GM10266 (cell line): ENCODE measurements at regions not wholly inside any gene's neighbourhood (a gene's known extent, or its start where the extent isn't known, plus 50 kb on each side); places are given as distances from the start of the nearest gene placed in this dataset.

ENCODE experiments used
- DNase-seq: peaks from one replicate; pipeline ENCODE4 v3.0.0; 2012; ENCODE audit errors: extremely low spot score
- CTCF ChIP-seq: IDR thresholded peaks from 2 replicates; pipeline ENCODE4 v1.5.1; 2012; ENCODE audit warnings: mild to moderate bottlenecking, low read depth; ENCODE audit not compliant: control insufficient read depth, insufficient read depth; ENCODE audit errors: missing control alignments

DNA sequence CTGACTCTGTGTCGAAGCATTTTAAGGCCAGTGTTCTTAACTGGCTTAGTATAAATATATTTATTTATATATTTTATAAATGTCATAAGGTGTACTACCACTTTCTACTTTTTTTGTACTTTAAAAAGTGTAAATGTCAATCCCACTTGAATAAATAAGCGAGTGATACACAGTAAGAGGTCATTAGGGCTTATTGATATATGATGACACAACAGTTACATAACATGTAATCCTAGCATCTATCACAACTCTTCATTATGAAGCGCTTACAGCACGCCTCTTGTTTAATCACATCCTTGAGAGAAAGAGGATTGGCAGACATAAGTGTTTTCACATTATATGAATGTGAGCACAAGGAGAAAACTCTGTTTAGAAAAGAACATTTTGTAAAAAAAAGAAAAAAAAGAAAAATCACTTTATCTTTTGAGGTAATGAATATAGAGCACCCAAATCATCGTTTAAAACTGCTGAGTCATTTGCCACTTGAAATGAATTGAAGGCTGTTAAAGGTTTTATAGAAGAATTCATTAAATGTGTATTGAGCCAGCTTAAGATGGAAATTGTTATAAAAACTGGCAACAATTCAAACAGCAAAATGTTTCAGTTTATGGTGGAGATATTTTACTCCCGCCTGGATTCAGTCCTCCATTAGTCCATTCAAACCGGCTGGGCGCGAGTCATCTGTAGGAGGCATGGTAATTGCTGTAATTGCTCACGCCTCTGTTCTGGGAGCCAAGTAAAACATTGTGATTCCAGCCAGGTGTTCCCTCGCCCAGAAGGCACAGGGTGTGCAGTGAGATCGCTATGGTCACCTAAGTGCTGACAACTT lies 627.3 kb upstream of the KIRREL3 start:
- TF ChIP-seq CTCF: no peak
- no peak for DNase-seq

DNA sequence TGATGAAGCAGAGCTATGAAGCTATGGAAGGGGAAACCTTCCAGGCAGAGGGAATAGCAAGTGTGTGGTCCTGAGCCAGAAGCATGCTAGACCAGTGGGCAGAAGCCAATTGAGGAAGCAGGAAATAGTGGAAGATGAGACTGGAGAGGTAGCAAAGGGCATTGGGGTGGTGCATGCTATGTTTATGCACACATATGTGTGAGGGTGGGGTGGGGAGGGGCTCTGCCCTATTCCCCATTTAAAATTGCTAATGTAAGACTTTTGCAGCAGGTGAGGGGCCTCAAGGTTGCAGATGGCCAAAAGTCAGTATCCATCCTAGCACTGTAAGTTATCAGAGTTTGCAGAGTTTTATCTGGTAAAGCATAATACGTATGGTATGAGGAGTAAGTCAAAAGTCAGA lies 626.6 kb upstream of the KIRREL3 start:
- no peak for TF ChIP-seq CTCF
- no peak for DNase-seq

DNA sequence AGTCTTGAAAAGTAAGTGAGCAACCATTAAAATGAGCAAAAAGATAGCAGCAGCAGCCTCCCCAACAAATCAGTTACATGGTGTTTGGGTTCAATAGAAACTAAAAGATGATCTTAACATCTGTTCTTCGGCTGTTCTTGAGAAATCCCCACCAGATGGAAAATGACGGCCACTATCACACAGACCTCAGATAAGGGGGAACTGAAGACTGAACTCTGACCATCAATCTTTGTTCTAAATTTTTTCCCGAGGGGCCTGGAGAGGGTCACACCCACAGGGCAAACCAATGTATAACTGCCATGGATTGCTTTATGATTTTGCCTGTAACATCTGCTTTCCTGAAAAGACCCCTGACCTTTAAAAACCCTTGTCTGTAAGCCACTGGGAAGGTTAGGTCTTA lies 624.8 kb upstream of the KIRREL3 start:
- DNase-seq: no peak
- TF ChIP-seq CTCF: no peak

GRCh38 chr11:127624306-127624856 lies 623.8 kb upstream of the KIRREL3 start:
- no peak for TF ChIP-seq CTCF
- DNase-seq: no peak

- DNase-seq: no peak
Observed at GRCh38 chr11:127622686-127623085, 622.1 kb upstream of the KIRREL3 start.

GRCh38 chr11:127620671-127621070 lies 620.1 kb upstream of the KIRREL3 start:
- DNase-seq: no peak
- TF ChIP-seq CTCF: no peak

More at GRCh38 chr11:127622686-127623085, 622.1 kb upstream of the KIRREL3 start:
- no peak for TF ChIP-seq CTCF

GRCh38 chr11:127619946-127620345 lies 619.4 kb upstream of the KIRREL3 start:
- DNase-seq: no peak
- TF ChIP-seq CTCF: no peak
